Ishikawa (cell line): ENCODE measurements at regions not wholly inside any gene's neighbourhood (a gene's known extent, or its start where the extent isn't known, plus 50 kb on each side); places are given as distances from the start of the nearest gene placed in this dataset.

Experiments
- CEBPB ChIP-seq: IDR thresholded peaks from 2 replicates; pipeline ENCODE4 v1.6.1; 2012
- CREB1 ChIP-seq: IDR thresholded peaks from 2 replicates; pipeline ENCODE4 v1.6.1; 2012; ENCODE audit warnings: low read depth
- EGR1 ChIP-seq: IDR thresholded peaks from 2 replicates; pipeline ENCODE4 v1.6.1; 2012
- EP300 ChIP-seq: IDR thresholded peaks from 2 replicates; pipeline ENCODE4 v1.6.1; 2012; ENCODE audit warnings: borderline replicate concordance
- NFIC ChIP-seq: IDR thresholded peaks from 2 replicates; pipeline ENCODE4 v1.6.1; 2012
- RAD21 ChIP-seq: IDR thresholded peaks from 2 replicates; pipeline ENCODE4 v1.6.1; 2012; ENCODE audit warnings: low read depth
- TAF1 ChIP-seq: IDR thresholded peaks from 2 replicates; pipeline ENCODE4 v1.6.1; 2012; ENCODE audit warnings: low read depth, mild to moderate bottlenecking
- TEAD4 ChIP-seq: IDR thresholded peaks from 2 replicates; pipeline ENCODE4 v1.6.1; 2012
- YY1 ChIP-seq: IDR thresholded peaks from 2 replicates; pipeline ENCODE4 v1.6.1; 2012; ENCODE audit warnings: low read depth
- TF ChIP-seq, protein P1 (sequence below): IDR thresholded peaks from 2 replicates; pipeline ENCODE4 v1.6.1; 2012
- TF ChIP-seq, protein P2 (sequence below): IDR thresholded peaks from 2 replicates; pipeline ENCODE4 v1.6.1; 2012; ENCODE audit warnings: low read depth, mild to moderate bottlenecking
- TF ChIP-seq, protein P3 (sequence below): IDR thresholded peaks from 2 replicates; pipeline ENCODE4 v1.6.1; 2012

DNA sequence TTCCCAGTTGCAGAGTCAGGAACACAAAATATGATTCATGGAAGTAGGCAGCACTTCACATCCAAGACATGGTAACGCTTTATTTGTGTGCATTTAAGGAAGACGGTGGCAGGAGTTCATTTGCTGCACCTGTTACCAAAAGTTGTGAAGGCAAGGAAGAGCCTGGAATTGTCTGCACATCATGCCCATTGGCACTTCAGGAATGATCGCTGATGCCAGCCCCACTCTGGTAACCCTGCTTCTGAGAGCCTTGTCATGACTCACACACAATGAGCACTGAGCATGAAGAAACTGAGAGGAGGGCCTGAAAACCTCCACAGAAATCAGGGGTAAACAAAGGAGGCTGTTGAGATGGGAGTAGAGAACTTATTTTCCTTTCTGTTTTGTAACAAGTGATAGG, 181.1 kb downstream of the RPS12 start:
- TF ChIP-seq, protein P1, sequence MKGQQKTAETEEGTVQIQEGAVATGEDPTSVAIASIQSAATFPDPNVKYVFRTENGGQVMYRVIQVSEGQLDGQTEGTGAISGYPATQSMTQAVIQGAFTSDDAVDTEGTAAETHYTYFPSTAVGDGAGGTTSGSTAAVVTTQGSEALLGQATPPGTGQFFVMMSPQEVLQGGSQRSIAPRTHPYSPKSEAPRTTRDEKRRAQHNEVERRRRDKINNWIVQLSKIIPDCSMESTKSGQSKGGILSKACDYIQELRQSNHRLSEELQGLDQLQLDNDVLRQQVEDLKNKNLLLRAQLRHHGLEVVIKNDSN = no peak
- TF ChIP-seq EP300 (no peak), CEBPB (no peak), EGR1 (no peak), YY1 (no peak), TAF1 (no peak), RAD21 (no peak), CREB1 (no peak), NFIC (no peak), TEAD4 (no peak)
- TF ChIP-seq, protein P2, sequence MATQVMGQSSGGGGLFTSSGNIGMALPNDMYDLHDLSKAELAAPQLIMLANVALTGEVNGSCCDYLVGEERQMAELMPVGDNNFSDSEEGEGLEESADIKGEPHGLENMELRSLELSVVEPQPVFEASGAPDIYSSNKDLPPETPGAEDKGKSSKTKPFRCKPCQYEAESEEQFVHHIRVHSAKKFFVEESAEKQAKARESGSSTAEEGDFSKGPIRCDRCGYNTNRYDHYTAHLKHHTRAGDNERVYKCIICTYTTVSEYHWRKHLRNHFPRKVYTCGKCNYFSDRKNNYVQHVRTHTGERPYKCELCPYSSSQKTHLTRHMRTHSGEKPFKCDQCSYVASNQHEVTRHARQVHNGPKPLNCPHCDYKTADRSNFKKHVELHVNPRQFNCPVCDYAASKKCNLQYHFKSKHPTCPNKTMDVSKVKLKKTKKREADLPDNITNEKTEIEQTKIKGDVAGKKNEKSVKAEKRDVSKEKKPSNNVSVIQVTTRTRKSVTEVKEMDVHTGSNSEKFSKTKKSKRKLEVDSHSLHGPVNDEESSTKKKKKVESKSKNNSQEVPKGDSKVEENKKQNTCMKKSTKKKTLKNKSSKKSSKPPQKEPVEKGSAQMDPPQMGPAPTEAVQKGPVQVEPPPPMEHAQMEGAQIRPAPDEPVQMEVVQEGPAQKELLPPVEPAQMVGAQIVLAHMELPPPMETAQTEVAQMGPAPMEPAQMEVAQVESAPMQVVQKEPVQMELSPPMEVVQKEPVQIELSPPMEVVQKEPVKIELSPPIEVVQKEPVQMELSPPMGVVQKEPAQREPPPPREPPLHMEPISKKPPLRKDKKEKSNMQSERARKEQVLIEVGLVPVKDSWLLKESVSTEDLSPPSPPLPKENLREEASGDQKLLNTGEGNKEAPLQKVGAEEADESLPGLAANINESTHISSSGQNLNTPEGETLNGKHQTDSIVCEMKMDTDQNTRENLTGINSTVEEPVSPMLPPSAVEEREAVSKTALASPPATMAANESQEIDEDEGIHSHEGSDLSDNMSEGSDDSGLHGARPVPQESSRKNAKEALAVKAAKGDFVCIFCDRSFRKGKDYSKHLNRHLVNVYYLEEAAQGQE = no peak
- TF ChIP-seq, protein P3, sequence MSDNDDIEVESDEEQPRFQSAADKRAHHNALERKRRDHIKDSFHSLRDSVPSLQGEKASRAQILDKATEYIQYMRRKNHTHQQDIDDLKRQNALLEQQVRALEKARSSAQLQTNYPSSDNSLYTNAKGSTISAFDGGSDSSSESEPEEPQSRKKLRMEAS = no peak
